GM23338 (cell line): ENCODE measurements at regions not wholly inside any gene's neighbourhood (a gene's known extent, or its start where the extent isn't known, plus 50 kb on each side); places are given as distances from the start of the nearest gene placed in this dataset.

ENCODE experiments used
- ATAC-seq: fragments of 200-7000 bp; cut with Tn5 transposase; 3 replicates; pipeline ENCODE4 v1.9.1; 2020
- DNase-seq: peaks from one replicate; pipeline ENCODE4 v3.0.0-alpha.2; 2015; ENCODE audit warnings: low spot score
- H2AFZ ChIP-seq: fragments of 200-600 bp; sonication (generic); 2 replicates; pipeline ENCODE4 v1.8.0; 2016; ENCODE audit warnings: antibody characterized with exemption, mild to moderate bottlenecking, moderate library complexity
- H3F3A ChIP-seq: fragments of 200-600 bp; sonication (generic); replicated peaks from 2 replicates; pipeline ENCODE4 v1.8.0; 2017; ENCODE audit warnings: antibody characterized with exemption, mixed run types, low read depth
- H3K27ac ChIP-seq: fragments of 200-600 bp; sonication (generic); 2 replicates; pipeline ENCODE4 v1.6.1; 2016; ENCODE audit warnings: low read depth
- H3K27me3 ChIP-seq: fragments of 200-600 bp; sonication (generic); 2 replicates; pipeline ENCODE4 v1.8.0; 2016; ENCODE audit warnings: mild to moderate bottlenecking, mixed run types, moderate library complexity; ENCODE audit not compliant: insufficient read depth
- H3K36me3 ChIP-seq: fragments of 200-600 bp; sonication (generic); 2 replicates; pipeline ENCODE4 v1.8.0; 2016; ENCODE audit warnings: mild to moderate bottlenecking; ENCODE audit not compliant: insufficient read depth
- H3K4me1 ChIP-seq: fragments of 200-600 bp; sonication (generic); 2 replicates; pipeline ENCODE4 v1.8.0; 2016; ENCODE audit warnings: mild to moderate bottlenecking, moderate library complexity; ENCODE audit not compliant: insufficient read depth
- H3K4me2 ChIP-seq: fragments of 200-600 bp; sonication (generic); 2 replicates; pipeline ENCODE4 v1.7.1; 2017; ENCODE audit warnings: mixed run types
- H3K4me3 ChIP-seq: fragments of 200-600 bp; sonication (generic); 2 replicates; pipeline ENCODE4 v1.6.1; 2016; ENCODE audit warnings: mixed run types
- H3K79me2 ChIP-seq: fragments of 200-600 bp; sonication (generic); replicated peaks from 2 replicates; pipeline ENCODE4 v1.8.0; 2017; ENCODE audit warnings: mild to moderate bottlenecking; ENCODE audit not compliant: insufficient read depth
- H3K9me2 ChIP-seq: fragments of 200-600 bp; sonication (generic); 2 replicates; pipeline ENCODE4 v1.8.0; 2017; ENCODE audit not compliant: insufficient read depth
- H4K20me1 ChIP-seq: fragments of 200-600 bp; sonication (generic); replicated peaks from 2 replicates; pipeline ENCODE4 v1.8.0; 2017; ENCODE audit warnings: mild to moderate bottlenecking; ENCODE audit not compliant: insufficient read depth
- H3K27ac Mint-ChIP-seq: 2 replicates; pipeline ENCODE4 v1.8.0; 2020; ENCODE audit warnings: inconsistent platforms, mild to moderate bottlenecking, moderate library complexity, mixed read lengths
- H3K27me3 Mint-ChIP-seq: 3 replicates; pipeline ENCODE4 v1.8.0; 2022; ENCODE audit warnings: low read depth, mild to moderate bottlenecking, moderate library complexity, mixed read lengths, inconsistent platforms; ENCODE audit not compliant: insufficient read depth, poor library complexity
- H3K36me3 Mint-ChIP-seq: 3 replicates; pipeline ENCODE4 v1.8.0; 2021; ENCODE audit warnings: low read depth, mild to moderate bottlenecking, inconsistent platforms, moderate library complexity, mixed read lengths
- H3K4me1 Mint-ChIP-seq: 3 replicates; pipeline ENCODE4 v1.8.0; 2020; ENCODE audit warnings: mild to moderate bottlenecking, inconsistent platforms, mixed read lengths
- H3K4me3 Mint-ChIP-seq: 3 replicates; pipeline ENCODE4 v1.8.0; 2021; ENCODE audit warnings: moderate library complexity, mild to moderate bottlenecking, inconsistent platforms, mixed read lengths
- H3K9me3 Mint-ChIP-seq: 3 replicates; pipeline ENCODE4 v1.8.0; 2020; ENCODE audit warnings: moderate library complexity, mild to moderate bottlenecking, inconsistent platforms, mixed read lengths
- CREB1 ChIP-seq: fragments of 250-450 bp; sonication (Bioruptor Pico); IDR thresholded peaks from 2 replicates; pipeline ENCODE4 v1.5.0; 2020; ENCODE audit warnings: low read depth, mild to moderate bottlenecking, moderate library complexity
- CTCF ChIP-seq, 2 experiments: fragments of 200-600 bp in 1 of 2; sonication (generic) in 1 of 2; conservative IDR thresholded peaks; 2 replicates each; pipeline versions ENCODE4 v1.5.1 to v1.6.1; 2016 to 2017; ENCODE audit warnings: antibody characterized with exemption in 2 of 2, low read depth in 2 of 2, mild to moderate bottlenecking in 2 of 2, moderate library complexity in 1 of 2
- EZH2 ChIP-seq: fragments of 200-600 bp; sonication (generic); IDR thresholded peaks from one replicate; pipeline ENCODE4 v1.8.0; 2017; ENCODE audit warnings: antibody characterized with exemption, mild to moderate bottlenecking, low read depth; ENCODE audit not compliant: unreplicated experiment
- REST ChIP-seq: IDR thresholded peaks from one replicate; pipeline ENCODE4 v1.6.1; 2018; ENCODE audit warnings: antibody characterized with exemption; ENCODE audit not compliant: unreplicated experiment
- STAT1 ChIP-seq: IDR thresholded peaks from one replicate; pipeline ENCODE4 v1.6.1; 2016; ENCODE audit warnings: antibody characterized with exemption; ENCODE audit not compliant: unreplicated experiment
- ZNF114 ChIP-seq: fragments of 250-450 bp; sonication (Bioruptor Pico); IDR thresholded peaks from 2 replicates; pipeline ENCODE4 v1.5.0; 2020; ENCODE audit warnings: mild to moderate bottlenecking, moderate library complexity
- ZNF462 ChIP-seq: fragments of 250-450 bp; sonication (Bioruptor Pico); IDR thresholded peaks from 2 replicates; pipeline ENCODE4 v1.5.0; 2020; ENCODE audit warnings: mild to moderate bottlenecking, moderate library complexity

- H2AFZ ChIP-seq, result no peak overlapping the region
- H3K4me2 ChIP-seq, result no peak overlapping the region
- H3F3A ChIP-seq, result no peaks in the 10 kb centered on the region
- H3K27me3 ChIP-seq, result no peaks in the 10 kb centered on the region
- H4K20me1 ChIP-seq, result no peaks in the 10 kb centered on the region
- no peak overlapping the region for H3K4me3 Mint-ChIP-seq
- ATAC-seq (no peak), DNase-seq (no peak)
- peaks cover 6% of the 10 kb centered on the region for H3K9me2 ChIP-seq
- peaks cover 3% of the 10 kb centered on the region; the same call in 1 of the 2 replicates for H3K4me1 ChIP-seq
- H3K9me3 Mint-ChIP-seq, result peaks cover 41% of the 10 kb centered on the region
- H3K36me3 ChIP-seq, result peaks cover 10% of the 10 kb centered on the region; the same call in 1 of the 2 replicates
- no peak overlapping the region for H3K27ac ChIP-seq
- H3K27me3 Mint-ChIP-seq, result no peaks in the 10 kb centered on the region
- peaks cover 32% of the 10 kb centered on the region; the same call in 2 of the 3 replicates for H3K36me3 Mint-ChIP-seq
- TF ChIP-seq CREB1 (CRISPR knock-in tag), result no peak
- TF ChIP-seq CTCF (conservative IDR thresholded peaks at IDR 0.05; ENCODE audit: low read depth in 2 of 2), result no peak
- TF ChIP-seq ZNF462 (CRISPR knock-in tag), result no peak
- no peak for TF ChIP-seq ZNF114
- no peak for TF ChIP-seq STAT1
- TF ChIP-seq EZH2, result no peak
- TF ChIP-seq REST, result no peak
- H3K4me1 Mint-ChIP-seq, result peaks cover 9% of the 10 kb centered on the region; the same call in 2 of the 3 replicates
- no peaks in the 10 kb centered on the region for H3K79me2 ChIP-seq
- no peak overlapping the region for H3K27ac Mint-ChIP-seq
- no peak overlapping the region for H3K4me3 ChIP-seq
These were observed 1823.5 kb upstream of the LRRTM1 start for GRCh38 chr2:82128051-82128450.
